ENCODE measurements at regions not wholly inside any gene's neighbourhood (a gene's known extent, or its start where the extent isn't known, plus 50 kb on each side); places are given as distances from the start of the nearest gene placed in this dataset.
"Not testable (repeated sequence)": the region's sequence is repeated elsewhere in the genome, so short reads cannot be mapped to it uniquely, and the experiment has no call there.

GRCh38 chr4:75194180-75194579 lies 261.3 kb downstream of the PARM1 start:
- DNase-seq (ENCODE audit: low read depth, low spot score) (no peak), FAIRE-seq (no peak)
- Histone ChIP-seq H3K9ac (replicated peaks; ENCODE audit: extremely low read depth, insufficient read depth, low read length) (no peak overlapping the region), H3K4me2 (ENCODE audit: insufficient read depth, low read length) (no peak overlapping the region), H3K27me3 (ENCODE audit: control insufficient read depth in 2 of 2, insufficient read depth in 2 of 2, low read length in 2 of 2) (no peaks in the 10 kb centered on the region), H3K4me3 (replicated peaks in 1 of 3; ENCODE audit: insufficient read depth in 1 of 3, low read depth in 1 of 3, low read length in 3 of 3) (no peak overlapping the region), H4K20me1 (replicated peaks; ENCODE audit: control insufficient read depth, extremely low read depth, insufficient read depth, low read length) (no peaks in the 10 kb centered on the region), H3K4me1 (ENCODE audit: control insufficient read depth, extremely low read depth, insufficient read depth, low read length) (no peaks in the 10 kb centered on the region), H3K79me2 (ENCODE audit: control insufficient read depth, insufficient read depth, low read length) (no peaks in the 10 kb centered on the region), H3K9me1 (replicated peaks; ENCODE audit: control insufficient read depth, extremely low read depth, insufficient read depth, low read length) (no peaks in the 10 kb centered on the region), H2AFZ (ENCODE audit: low read depth, low read length) (no peak overlapping the region), H3K27ac (ENCODE audit: insufficient read depth, low read depth, low read length) (no peak overlapping the region), H3K36me3 (ENCODE audit: control insufficient read depth in 2 of 2, extremely low read depth in 1 of 2, insufficient read depth in 2 of 2, low read length in 2 of 2) (no peaks in the 10 kb centered on the region), H3K9me3 (replicated peaks; ENCODE audit: control insufficient read depth, insufficient read depth, low read length) (no peaks in the 10 kb centered on the region)
- ChIA-PET CTCF (no interaction called here), POLR2A (no interaction called here)
- no TSS peak for BruUV-seq (replicated peaks)
- dilution Hi-C loops (cut with MboI; ENCODE audit: extremely low pct_ligation_motif_present, low sequenced_read_pairs), result no loop called here
- TF ChIP-seq GATA2 (IDR thresholded peaks at IDR 0.05; ENCODE audit: insufficient read depth, insufficient read length, low read depth, low read length) (no peak), MYC (IDR thresholded peaks at IDR 0.05; ENCODE audit: low read depth, low read length) (no peak), POLR2AphosphoS5 (IDR thresholded peaks at IDR 0.05; ENCODE audit: insufficient read depth, low read depth, low read length) (no peak), FOS (IDR thresholded peaks at IDR 0.05; ENCODE audit: borderline replicate concordance, insufficient read depth, low read length) (no peak), CTCF (IDR thresholded peaks at IDR 0.05; ENCODE audit: extremely low read depth in 1 of 2, insufficient read depth in 1 of 2, low read depth in 1 of 2, low read length in 2 of 2) (no peak), EZH2 (IDR thresholded peaks at IDR 0.05; ENCODE audit: borderline replicate concordance, low read depth, low read length, severe bottlenecking) (no peak), MAX (IDR thresholded peaks at IDR 0.05; ENCODE audit: insufficient read depth, insufficient read length) (no peak), POLR2A (IDR thresholded peaks at IDR 0.05; ENCODE audit: low read depth, low read length) (no peak), JUN (IDR thresholded peaks at IDR 0.05; ENCODE audit: borderline replicate concordance, insufficient read depth, insufficient read length, low read depth) (no peak)
- intact Hi-C loops (cut with micrococcal nuclease), result no loop called here

GRCh38 chr4:75192182-75192581 lies 259.3 kb downstream of the PARM1 start:
- CTCF ChIA-PET; H3K27me3 ChIP-seq (ENCODE audit: control insufficient read depth in 2 of 2, insufficient read depth in 2 of 2, low read length in 2 of 2); H4K20me1 ChIP-seq (replicated peaks; ENCODE audit: control insufficient read depth, extremely low read depth, insufficient read depth, low read length); H3K27ac ChIP-seq (ENCODE audit: insufficient read depth, low read depth, low read length); POLR2A ChIA-PET; intact Hi-C loops (cut with micrococcal nuclease); H2AFZ ChIP-seq (ENCODE audit: low read depth, low read length); H3K4me3 ChIP-seq (replicated peaks in 1 of 3; ENCODE audit: insufficient read depth in 1 of 3, low read depth in 1 of 3, low read length in 3 of 3); BruUV-seq (replicated peaks); H3K4me1 ChIP-seq (ENCODE audit: control insufficient read depth, extremely low read depth, insufficient read depth, low read length); H3K9me1 ChIP-seq (replicated peaks; ENCODE audit: control insufficient read depth, extremely low read depth, insufficient read depth, low read length); H3K36me3 ChIP-seq (ENCODE audit: control insufficient read depth in 2 of 2, extremely low read depth in 1 of 2, insufficient read depth in 2 of 2, low read length in 2 of 2); H3K9me3 ChIP-seq (replicated peaks; ENCODE audit: control insufficient read depth, insufficient read depth, low read length); H3K9ac ChIP-seq (replicated peaks; ENCODE audit: extremely low read depth, insufficient read depth, low read length); FAIRE-seq; DNase-seq (ENCODE audit: low read depth, low spot score); dilution Hi-C loops (cut with MboI; ENCODE audit: extremely low pct_ligation_motif_present, low sequenced_read_pairs); H3K4me2 ChIP-seq (ENCODE audit: insufficient read depth, low read length); H3K79me2 ChIP-seq (ENCODE audit: control insufficient read depth, insufficient read depth, low read length): not testable (repeated sequence)

All from endothelial cell of umbilical vein (primary cell).